Fibroblast of lung (primary cell): ENCODE measurements at regions not wholly inside any gene's neighbourhood (a gene's known extent, or its start where the extent isn't known, plus 50 kb on each side); places are given as distances from the start of the nearest gene placed in this dataset.
"Not testable (repeated sequence)": the region's sequence is repeated elsewhere in the genome, so short reads cannot be mapped to it uniquely, and the experiment has no call there.

ENCODE experiments used
- DNase-seq, 2 donors: peaks; one replicate each; pipeline versions ENCODE4 v3.0.0 to v3.0.0-alpha.2; 2010; ENCODE audit warnings: low read depth in 2 of 2
- H2AFZ ChIP-seq: 2 replicates; pipeline ENCODE4 v1.5.1; 2012; ENCODE audit warnings: low read length, control low read depth, inconsistent platforms
- H3K27ac ChIP-seq: 2 replicates; pipeline ENCODE4 v1.5.1; 2011; ENCODE audit warnings: low read length, control low read depth; ENCODE audit not compliant: insufficient read depth
- H3K27me3 ChIP-seq: 2 replicates; pipeline ENCODE4 v1.5.1; 2011; ENCODE audit warnings: mild to moderate bottlenecking, low read length; ENCODE audit not compliant: control insufficient read depth, insufficient read depth
- H3K36me3 ChIP-seq: 2 replicates; pipeline ENCODE4 v1.5.1; 2011; ENCODE audit warnings: low read length; ENCODE audit not compliant: control insufficient read depth, insufficient read depth
- H3K4me1 ChIP-seq: 2 replicates; pipeline ENCODE4 v1.5.1; 2011; ENCODE audit warnings: low read length; ENCODE audit not compliant: control insufficient read depth, insufficient read depth; ENCODE audit errors: extremely low read depth
- H3K4me2 ChIP-seq: 2 replicates; pipeline ENCODE4 v1.5.1; 2011; ENCODE audit warnings: low read length, control low read depth; ENCODE audit not compliant: insufficient read depth; ENCODE audit errors: extremely low read depth
- H3K4me3 ChIP-seq, 4 experiments: fragments of 200-600 bp in 1 of 4; sonication (generic) in 1 of 4; replicated peaks in 1 of 4; 2 replicates each; pipeline ENCODE4 v1.5.1; 2011 to 2016; ENCODE audit warnings: low read length in 4 of 4, low read depth in 3 of 4, mild to moderate bottlenecking in 3 of 4, control low read depth in 2 of 4, inconsistent platforms in 1 of 4, mixed read lengths in 1 of 4; ENCODE audit not compliant: insufficient read depth in 1 of 4; ENCODE audit errors: control extremely low read depth in 1 of 4
- H3K79me2 ChIP-seq: 2 replicates; pipeline ENCODE4 v1.5.1; 2012; ENCODE audit warnings: mild to moderate bottlenecking, low read length, inconsistent platforms; ENCODE audit not compliant: control insufficient read depth, insufficient read depth
- H3K9ac ChIP-seq: 2 replicates; pipeline ENCODE4 v1.5.1; 2011; ENCODE audit warnings: mild to moderate bottlenecking, low read length, control low read depth; ENCODE audit not compliant: insufficient read depth
- H3K9me3 ChIP-seq: 2 replicates; pipeline ENCODE4 v1.5.1; 2012; ENCODE audit warnings: low read depth, low read length; ENCODE audit not compliant: control insufficient read depth, insufficient read depth
- H4K20me1 ChIP-seq: 2 replicates; pipeline ENCODE4 v1.5.1; 2011; ENCODE audit warnings: low read length; ENCODE audit not compliant: control insufficient read depth, insufficient read depth; ENCODE audit errors: extremely low read depth
- CTCF ChIP-seq, 2 donors: IDR thresholded peaks in 1 of 2; conservative IDR thresholded peaks in 1 of 2; 1 replicate in 1 of 2; 2 replicates in 1 of 2; pipeline ENCODE4 v1.5.1; 2011 to 2012; ENCODE audit warnings: low read length in 2 of 2, control low read depth in 1 of 2, inconsistent platforms in 1 of 2, low read depth in 1 of 2, mild to moderate bottlenecking in 1 of 2
- EZH2 ChIP-seq: IDR thresholded peaks from 2 replicates; pipeline ENCODE4 v1.5.1; 2012; ENCODE audit warnings: low read length, control low read depth, mild to moderate bottlenecking; ENCODE audit errors: missing control alignments

DNA sequence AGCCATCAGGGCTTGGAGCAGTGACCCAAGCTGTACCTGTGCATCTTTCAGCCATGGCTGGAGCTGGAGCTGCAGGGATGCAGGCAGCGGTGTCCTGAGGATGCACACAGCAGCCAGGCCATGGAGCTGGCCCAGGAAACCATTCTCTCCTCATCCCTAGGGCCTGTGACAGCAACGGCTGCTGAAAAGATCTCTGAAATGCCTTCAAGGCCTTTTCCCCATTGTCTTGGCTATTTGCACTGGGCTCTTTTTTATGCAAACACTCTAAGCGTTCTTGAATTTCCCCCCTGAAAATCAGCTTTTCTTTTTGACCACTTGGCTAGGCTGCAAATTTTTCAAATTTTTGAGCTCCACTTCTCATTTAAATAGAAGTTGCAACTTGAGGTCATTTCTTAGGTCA lies 109.5 kb upstream of the CTSV start:
- H3K9me3 ChIP-seq, H3K4me3 ChIP-seq, H3K27me3 ChIP-seq, H3K27ac ChIP-seq, H3K4me1 ChIP-seq, H3K9ac ChIP-seq, H2AFZ ChIP-seq, H3K4me2 ChIP-seq, DNase-seq, H4K20me1 ChIP-seq, H3K79me2 ChIP-seq, H3K36me3 ChIP-seq: not testable (repeated sequence)

- H3K4me3 ChIP-seq, H3K79me2 ChIP-seq, H4K20me1 ChIP-seq, H3K9ac ChIP-seq, DNase-seq, H3K4me1 ChIP-seq, H3K4me2 ChIP-seq, H3K36me3 ChIP-seq, H3K9me3 ChIP-seq, H3K27ac ChIP-seq, H2AFZ ChIP-seq, H3K27me3 ChIP-seq: not testable (repeated sequence)
Observed at GRCh38 chr9:97145680-97146079, 106.7 kb upstream of the CTSV start.

- Histone ChIP-seq H3K36me3 (no peaks in the 10 kb centered on the region), H3K27ac (no peak overlapping the region), H3K27me3 (no peaks in the 10 kb centered on the region), H3K4me2 (no peak overlapping the region), H3K4me1 (no peaks in the 10 kb centered on the region), H4K20me1 (no peaks in the 10 kb centered on the region), H3K79me2 (no peaks in the 10 kb centered on the region), H3K4me3 (no peak overlapping the region), H3K9me3 (no peaks in the 10 kb centered on the region), H3K9ac (no peak overlapping the region), H2AFZ (no peak overlapping the region)
- TF ChIP-seq EZH2 = no peak
- TF ChIP-seq CTCF (conservative IDR thresholded peaks at IDR 0.05 in 1 of 2, IDR thresholded peaks at IDR 0.05 in 1 of 2; ENCODE audit: low read depth in 1 of 2, low read length in 2 of 2) = no peak
- DNase-seq = no peak
Observed at GRCh38 chr9:97140566-97140965, 101.6 kb upstream of the CTSV start.

DNA sequence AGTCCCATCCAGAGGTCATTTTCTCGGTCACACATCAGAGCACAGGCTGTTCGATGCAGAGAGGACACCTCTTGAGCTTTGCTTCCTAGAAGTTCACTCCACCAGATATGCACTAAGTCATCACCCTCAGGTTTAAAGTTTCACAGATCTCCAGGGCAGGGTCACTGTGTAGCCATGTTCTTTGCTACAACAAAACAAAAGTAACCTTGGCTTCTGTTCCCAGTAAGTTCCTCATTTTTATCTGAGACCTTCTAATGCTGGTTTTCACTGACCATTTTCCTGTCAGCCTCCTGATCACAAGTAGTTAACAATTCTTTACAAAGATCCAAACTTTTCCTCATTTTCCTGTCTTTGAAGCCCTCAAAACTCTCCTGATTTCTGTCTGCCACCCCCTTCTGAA lies 97.5 kb upstream of the CTSV start:
- no peak overlapping the region for H3K4me2 ChIP-seq
- TF ChIP-seq CTCF (conservative IDR thresholded peaks at IDR 0.05 in 1 of 2, IDR thresholded peaks at IDR 0.05 in 1 of 2; ENCODE audit: low read depth in 1 of 2, low read length in 2 of 2) = no peak
- no peak for TF ChIP-seq EZH2
- no peak overlapping the region for H3K27ac ChIP-seq
- H3K4me3 ChIP-seq = no peak overlapping the region
- H3K9me3 ChIP-seq = no peaks in the 10 kb centered on the region
- no peak overlapping the region for H2AFZ ChIP-seq
- no peaks in the 10 kb centered on the region for H3K4me1 ChIP-seq
- no peak overlapping the region for H3K9ac ChIP-seq
- no peaks in the 10 kb centered on the region for H3K79me2 ChIP-seq
- no peaks in the 10 kb centered on the region for H3K27me3 ChIP-seq
- H4K20me1 ChIP-seq = no peaks in the 10 kb centered on the region
- no peak for DNase-seq
- no peaks in the 10 kb centered on the region for H3K36me3 ChIP-seq

DNA sequence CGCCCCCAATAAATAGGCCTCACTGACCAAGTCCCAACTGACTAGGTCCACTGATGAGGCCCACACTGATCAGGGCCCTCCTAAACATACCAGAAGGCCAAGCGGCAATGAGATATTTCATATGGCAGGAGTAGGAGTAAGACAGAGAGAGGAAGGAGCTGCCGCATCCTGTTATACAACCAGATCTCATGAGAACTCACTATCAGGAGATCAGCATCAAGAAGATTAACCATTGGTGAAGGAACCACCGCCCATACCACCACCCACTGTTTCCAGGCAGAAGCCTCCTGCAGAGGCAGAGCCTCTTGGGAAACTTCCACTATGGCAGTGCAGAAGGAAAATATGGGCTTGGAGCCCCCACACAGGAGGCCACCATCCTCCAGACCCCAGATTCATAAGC lies 95.0 kb upstream of the CTSV start:
- H3K4me3 ChIP-seq, H3K79me2 ChIP-seq, H4K20me1 ChIP-seq, H3K27ac ChIP-seq, H3K4me1 ChIP-seq, H2AFZ ChIP-seq, H3K4me2 ChIP-seq, H3K36me3 ChIP-seq, H3K9ac ChIP-seq, H3K27me3 ChIP-seq, DNase-seq, H3K9me3 ChIP-seq: not testable (repeated sequence)
